Type B pancreatic cell (in vitro differentiated cells): ENCODE measurements at regions not wholly inside any gene's neighbourhood (a gene's known extent, or its start where the extent isn't known, plus 50 kb on each side); places are given as distances from the start of the nearest gene placed in this dataset.

ENCODE experiments used
- DNase-seq: peaks from one replicate; pipeline ENCODE4 v3.0.0; 2021; ENCODE audit warnings: mixed read lengths; ENCODE audit not compliant: unreplicated experiment; ENCODE audit errors: extremely low spot score
- H3K27ac Mint-ChIP-seq: 2 replicates; pipeline ENCODE4 v1.8.0; 2021; ENCODE audit warnings: mild to moderate bottlenecking, mixed read lengths
- H3K27me3 Mint-ChIP-seq: 2 replicates; pipeline ENCODE4 v1.8.0; 2021; ENCODE audit warnings: mixed read lengths
- H3K36me3 Mint-ChIP-seq: 2 replicates; pipeline ENCODE4 v1.8.0; 2021; ENCODE audit warnings: mixed read lengths
- H3K4me1 Mint-ChIP-seq: one replicate; pipeline ENCODE4 v1.8.0; 2021; ENCODE audit warnings: mixed read lengths; ENCODE audit not compliant: unreplicated experiment
- H3K4me3 Mint-ChIP-seq: 2 replicates; pipeline ENCODE4 v1.8.0; 2021; ENCODE audit warnings: mild to moderate bottlenecking, mixed read lengths
- H3K9me3 Mint-ChIP-seq: 2 replicates; pipeline ENCODE4 v1.8.0; 2021; ENCODE audit warnings: mixed read lengths
- CTCF ChIP-seq: fragments of 200-600 bp; sonication (generic); conservative IDR thresholded peaks from 2 replicates; pipeline ENCODE4 v1.5.0; 2021; ENCODE audit warnings: antibody characterized with exemption, mild to moderate bottlenecking

- Mint-ChIP-seq H3K4me1 (peaks cover 11% of the 10 kb centered on the region), H3K27me3 (no peaks in the 10 kb centered on the region), H3K27ac (no peak overlapping the region), H3K9me3 (no peaks in the 10 kb centered on the region), H3K4me3 (no peak overlapping the region), H3K36me3 (no peaks in the 10 kb centered on the region)
- no peak for DNase-seq
- TF ChIP-seq CTCF: no peak
These were observed 133.8 kb downstream of the SNX5 start for GRCh38 chr20:17834804-17835203.

- H3K9me3 Mint-ChIP-seq: no peaks in the 10 kb centered on the region
- peaks cover 8% of the 10 kb centered on the region for H3K4me1 Mint-ChIP-seq
- H3K36me3 Mint-ChIP-seq: no peaks in the 10 kb centered on the region
- TF ChIP-seq CTCF: no peak
- no peaks in the 10 kb centered on the region for H3K27me3 Mint-ChIP-seq
- no peak overlapping the region for H3K27ac Mint-ChIP-seq
- DNase-seq: no peak
- H3K4me3 Mint-ChIP-seq: no peak overlapping the region
These were observed 133.4 kb downstream of the BANF2 start for GRCh38 chr20:17833036-17833674.

GRCh38 chr20:17832236-17832915 lies 132.6 kb downstream of the BANF2 start:
- Mint-ChIP-seq H3K27ac (no peak overlapping the region), H3K4me1 (peaks cover 8% of the 10 kb centered on the region), H3K36me3 (no peaks in the 10 kb centered on the region), H3K27me3 (no peaks in the 10 kb centered on the region), H3K9me3 (no peaks in the 10 kb centered on the region), H3K4me3 (no peak overlapping the region)
- no peak for TF ChIP-seq CTCF
- DNase-seq: no peak

- TF ChIP-seq CTCF: no peak
- Mint-ChIP-seq H3K9me3 (no peaks in the 10 kb centered on the region), H3K27me3 (no peaks in the 10 kb centered on the region), H3K4me3 (no peak overlapping the region), H3K36me3 (no peaks in the 10 kb centered on the region), H3K27ac (no peak overlapping the region), H3K4me1 (peaks cover 3% of the 10 kb centered on the region)
- DNase-seq: no peak
These were observed 128.9 kb downstream of the BANF2 start for GRCh38 chr20:17828598-17829144.

- no peak overlapping the region for H3K4me3 Mint-ChIP-seq
- no peak for DNase-seq
- peaks cover 6% of the 10 kb centered on the region for H3K4me1 Mint-ChIP-seq
- no peak for TF ChIP-seq CTCF
- no peak overlapping the region for H3K27ac Mint-ChIP-seq
- H3K36me3 Mint-ChIP-seq: no peaks in the 10 kb centered on the region
- H3K9me3 Mint-ChIP-seq: no peaks in the 10 kb centered on the region
- H3K27me3 Mint-ChIP-seq: no peaks in the 10 kb centered on the region
These were observed 128.2 kb downstream of the BANF2 start for GRCh38 chr20:17827759-17828559.
